KMS-11 (cell line): ENCODE measurements at regions not wholly inside any gene's neighbourhood (a gene's known extent, or its start where the extent isn't known, plus 50 kb on each side); places are given as distances from the start of the nearest gene placed in this dataset.

Experiments
- H2AFZ ChIP-seq: fragments of 200-600 bp; sonication (generic); 2 replicates; pipeline ENCODE4 v1.6.1; 2016; ENCODE audit warnings: antibody characterized with exemption, mixed run types, low read depth
- H3K27ac ChIP-seq: fragments of 200-600 bp; sonication (generic); 2 replicates; pipeline ENCODE4 v1.6.1; 2016; ENCODE audit warnings: mild to moderate bottlenecking, mixed run types
- H3K27me3 ChIP-seq: fragments of 200-600 bp; sonication (generic); 2 replicates; pipeline ENCODE4 v1.6.1; 2017; ENCODE audit warnings: mild to moderate bottlenecking, low read depth, mixed run types, moderate library complexity; ENCODE audit not compliant: insufficient read depth
- H3K36me3 ChIP-seq: fragments of 200-600 bp; sonication (generic); 2 replicates; pipeline ENCODE4 v1.6.1; 2017; ENCODE audit warnings: mild to moderate bottlenecking, mixed run types; ENCODE audit not compliant: insufficient read depth
- H3K4me1 ChIP-seq: fragments of 200-600 bp; sonication (generic); 2 replicates; pipeline ENCODE4 v1.6.1; 2016; ENCODE audit warnings: mild to moderate bottlenecking, low read depth, mixed run types; ENCODE audit not compliant: poor library complexity, severe bottlenecking
- H3K4me2 ChIP-seq: fragments of 200-600 bp; sonication (generic); 2 replicates; pipeline ENCODE4 v1.7.0; 2016; ENCODE audit warnings: mild to moderate bottlenecking, mixed run types
- H3K4me3 ChIP-seq: fragments of 200-600 bp; sonication (generic); IDR thresholded peaks from 2 replicates; pipeline ENCODE4 v1.6.1; 2017; ENCODE audit warnings: low read depth, low read length, mixed read lengths; ENCODE audit not compliant: insufficient read depth
- H3K79me2 ChIP-seq: fragments of 200-600 bp; sonication (generic); 2 replicates; pipeline ENCODE4 v1.6.1; 2016; ENCODE audit warnings: low read depth, mixed run types; ENCODE audit not compliant: insufficient read depth
- H3K9ac ChIP-seq: fragments of 200-600 bp; sonication (generic); 2 replicates; pipeline ENCODE4 v1.6.1; 2016; ENCODE audit warnings: mild to moderate bottlenecking, mixed run types
- H4K20me1 ChIP-seq: fragments of 200-600 bp; sonication (generic); 2 replicates; pipeline ENCODE4 v1.6.1; 2016; ENCODE audit warnings: mild to moderate bottlenecking, mixed run types; ENCODE audit not compliant: insufficient read depth
- TF ChIP-seq, protein P1 (sequence below): fragments of 200-600 bp; sonication (generic); conservative IDR thresholded peaks from 2 replicates; pipeline ENCODE4 v1.6.1; 2017; ENCODE audit warnings: low read depth, mild to moderate bottlenecking, antibody characterized with exemption, low read length, moderate library complexity, mixed read lengths

DNA sequence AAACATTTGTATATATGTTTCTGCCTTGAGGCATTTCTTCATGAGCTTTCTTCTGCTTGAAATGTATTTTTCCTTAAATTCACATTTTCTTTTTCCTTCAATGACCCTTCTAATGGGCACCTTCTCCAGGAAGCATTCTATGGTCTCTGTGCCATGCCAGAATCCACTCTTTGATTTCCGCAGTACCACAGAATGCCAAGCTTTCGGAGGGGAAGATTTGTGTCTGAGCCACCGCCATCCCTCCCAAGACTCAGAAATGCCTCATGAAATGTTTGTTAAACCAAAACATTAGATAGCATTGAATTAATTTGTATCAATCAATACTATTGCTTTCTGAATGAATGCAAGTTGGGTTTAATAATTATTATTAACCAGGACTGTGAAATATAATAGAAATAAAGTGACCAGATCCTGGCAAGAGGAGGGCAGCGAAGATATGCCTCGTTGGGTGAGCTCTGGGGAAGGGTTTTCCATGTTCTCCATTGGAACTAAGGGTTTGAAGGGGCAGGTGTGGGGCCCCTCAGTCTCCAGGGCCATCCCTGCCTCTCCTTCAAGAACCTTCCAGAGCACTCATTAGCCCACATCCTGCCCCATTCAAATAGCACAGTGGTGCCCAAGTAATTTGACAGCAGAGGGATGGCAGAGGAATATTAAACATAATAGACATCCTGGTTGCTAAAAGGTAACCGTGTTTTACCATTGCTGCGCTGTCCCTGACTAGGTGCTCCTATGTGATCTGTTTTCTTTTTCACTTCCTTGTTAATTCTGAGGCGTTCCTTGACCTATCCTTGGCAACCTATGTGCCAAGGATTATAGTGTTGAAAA lies 189.6 kb downstream of the MYCN start:
- Histone ChIP-seq H3K4me2 (no peak overlapping the region), H3K79me2 (no peaks in the 10 kb centered on the region), H3K9ac (no peak overlapping the region), H4K20me1 (no peaks in the 10 kb centered on the region), H3K27me3 (no peaks in the 10 kb centered on the region), H3K4me1 (no peaks in the 10 kb centered on the region), H3K36me3 (no peaks in the 10 kb centered on the region), H3K4me3 (no peak overlapping the region), H2AFZ (no peak overlapping the region), H3K27ac (no peak overlapping the region)
- TF ChIP-seq, protein P1, sequence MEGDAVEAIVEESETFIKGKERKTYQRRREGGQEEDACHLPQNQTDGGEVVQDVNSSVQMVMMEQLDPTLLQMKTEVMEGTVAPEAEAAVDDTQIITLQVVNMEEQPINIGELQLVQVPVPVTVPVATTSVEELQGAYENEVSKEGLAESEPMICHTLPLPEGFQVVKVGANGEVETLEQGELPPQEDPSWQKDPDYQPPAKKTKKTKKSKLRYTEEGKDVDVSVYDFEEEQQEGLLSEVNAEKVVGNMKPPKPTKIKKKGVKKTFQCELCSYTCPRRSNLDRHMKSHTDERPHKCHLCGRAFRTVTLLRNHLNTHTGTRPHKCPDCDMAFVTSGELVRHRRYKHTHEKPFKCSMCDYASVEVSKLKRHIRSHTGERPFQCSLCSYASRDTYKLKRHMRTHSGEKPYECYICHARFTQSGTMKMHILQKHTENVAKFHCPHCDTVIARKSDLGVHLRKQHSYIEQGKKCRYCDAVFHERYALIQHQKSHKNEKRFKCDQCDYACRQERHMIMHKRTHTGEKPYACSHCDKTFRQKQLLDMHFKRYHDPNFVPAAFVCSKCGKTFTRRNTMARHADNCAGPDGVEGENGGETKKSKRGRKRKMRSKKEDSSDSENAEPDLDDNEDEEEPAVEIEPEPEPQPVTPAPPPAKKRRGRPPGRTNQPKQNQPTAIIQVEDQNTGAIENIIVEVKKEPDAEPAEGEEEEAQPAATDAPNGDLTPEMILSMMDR: no peak

- Histone ChIP-seq H4K20me1 (no peaks in the 10 kb centered on the region), H3K79me2 (no peaks in the 10 kb centered on the region), H3K27ac (no peak overlapping the region)
Observed at GRCh38 chr2:16128746-16129610, 188.6 kb downstream of the MYCN start.

GRCh38 chr2:16127958-16128357 lies 187.6 kb downstream of the MYCN start:
- Histone ChIP-seq H4K20me1 (no peaks in the 10 kb centered on the region), H3K4me3 (no peak overlapping the region), H3K36me3 (no peaks in the 10 kb centered on the region), H3K79me2 (no peaks in the 10 kb centered on the region), H3K4me2 (no peak overlapping the region), H3K27ac (no peak overlapping the region), H2AFZ (no peak overlapping the region), H3K27me3 (no peaks in the 10 kb centered on the region), H3K9ac (no peak overlapping the region), H3K4me1 (no peaks in the 10 kb centered on the region)
- TF ChIP-seq, protein P1: no peak

More at GRCh38 chr2:16128746-16129610, 188.6 kb downstream of the MYCN start:
- H3K4me3 ChIP-seq: no peak overlapping the region
- no peaks in the 10 kb centered on the region for H3K36me3 ChIP-seq
- no peak overlapping the region for H3K4me2 ChIP-seq
- no peak overlapping the region for H3K9ac ChIP-seq
- no peak overlapping the region for H2AFZ ChIP-seq
- TF ChIP-seq, protein P1: no peak
- H3K4me1 ChIP-seq: no peaks in the 10 kb centered on the region
- H3K27me3 ChIP-seq: no peaks in the 10 kb centered on the region

- Histone ChIP-seq H3K79me2 (no peaks in the 10 kb centered on the region), H3K4me3 (no peak overlapping the region), H3K36me3 (no peaks in the 10 kb centered on the region), H4K20me1 (no peaks in the 10 kb centered on the region), H3K9ac (no peak overlapping the region), H3K4me2 (no peak overlapping the region), H2AFZ (no peak overlapping the region), H3K27ac (no peak overlapping the region), H3K4me1 (no peaks in the 10 kb centered on the region), H3K27me3 (no peaks in the 10 kb centered on the region)
- TF ChIP-seq, protein P1: no peak
Observed at GRCh38 chr2:16127276-16127940, 187.1 kb downstream of the MYCN start.
